Fibroblast of villous mesenchyme (primary cell): ENCODE measurements at regions not wholly inside any gene's neighbourhood (a gene's known extent, or its start where the extent isn't known, plus 50 kb on each side); places are given as distances from the start of the nearest gene placed in this dataset.
"Not testable (repeated sequence)": the region's sequence is repeated elsewhere in the genome, so short reads cannot be mapped to it uniquely, and the experiment has no call there.

Experiments
- DNase-seq: peaks from one replicate; pipeline ENCODE4 v3.0.0-alpha.2; 2010; ENCODE audit warnings: low read depth
- H3K4me3 ChIP-seq: 2 replicates; pipeline ENCODE4 v1.5.1; 2011; ENCODE audit warnings: low read depth, mild to moderate bottlenecking, low read length
- CTCF ChIP-seq: IDR thresholded peaks from 2 replicates; pipeline ENCODE4 v1.5.1; 2012; ENCODE audit warnings: low read depth, mild to moderate bottlenecking, low read length; ENCODE audit not compliant: insufficient read depth

GRCh38 chr5:100401149-100401548, 134.0 kb upstream of the FAM174A start:
- DNase-seq = no peak
- TF ChIP-seq CTCF = no peak
- H3K4me3 ChIP-seq = no peak overlapping the region

- H3K4me3 ChIP-seq, DNase-seq: not testable (repeated sequence)
These were observed 136.4 kb upstream of the FAM174A start for GRCh38 chr5:100398815-100399214.

DNA sequence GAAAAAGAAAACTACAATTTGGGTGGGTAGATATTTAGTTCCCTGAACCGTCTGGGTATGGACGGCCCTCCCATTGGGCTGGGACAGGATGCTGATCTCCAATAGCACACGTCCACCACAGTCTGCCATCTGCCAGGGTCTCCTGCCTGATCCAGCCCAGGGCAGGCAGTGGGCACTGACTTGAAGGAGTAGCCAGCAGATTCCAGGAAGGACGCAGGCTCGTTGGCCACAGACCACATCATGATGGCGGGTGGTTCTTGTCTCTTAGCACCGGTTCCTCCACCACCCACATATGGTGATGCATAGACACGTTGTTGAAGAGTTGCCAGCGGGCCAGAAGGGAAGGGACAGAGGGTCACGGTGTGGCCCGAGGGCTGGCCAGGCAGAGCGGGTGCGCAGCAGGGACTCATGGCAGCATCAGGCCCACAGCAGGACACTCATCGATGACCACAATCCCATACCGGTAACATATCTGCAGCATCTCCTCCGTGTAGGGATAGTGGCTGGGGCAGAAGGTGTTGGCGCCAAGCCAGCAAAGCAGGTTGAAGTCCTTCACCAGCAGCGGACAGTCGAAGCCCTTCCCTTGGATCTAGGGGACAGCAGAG, 155.8 kb upstream of the FAM174A start:
- not testable (repeated sequence) for DNase-seq, H3K4me3 ChIP-seq

- not testable (repeated sequence) for DNase-seq, H3K4me3 ChIP-seq
These were observed 170.3 kb upstream of the FAM174A start for GRCh38 chr5:100364757-100365478.

DNA sequence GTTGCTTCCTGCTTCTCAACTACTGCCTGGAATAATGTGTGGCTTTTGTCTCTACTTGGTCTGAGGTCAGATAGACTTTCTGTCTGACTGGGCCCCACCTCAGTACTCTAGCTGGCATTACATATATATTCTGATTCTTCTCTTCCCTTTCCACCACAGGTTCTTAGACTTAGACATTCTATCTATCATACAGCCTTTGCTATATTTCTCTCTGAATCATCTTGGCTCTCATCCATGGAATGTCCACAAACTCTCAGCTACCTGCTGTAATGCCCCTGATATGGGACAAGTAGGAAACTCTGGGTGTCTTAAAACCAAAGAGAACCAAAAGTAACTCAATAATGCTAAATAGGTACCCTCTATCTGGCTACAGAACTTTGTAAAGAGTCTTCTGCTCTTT, 170.8 kb upstream of the FAM174A start:
- DNase-seq = not testable (repeated sequence)

GRCh38 chr5:100359998-100360397, 175.2 kb upstream of the FAM174A start:
- H3K4me3 ChIP-seq, DNase-seq: not testable (repeated sequence)

More for the DNA sequence above, 170.8 kb upstream of the FAM174A start:
- H3K4me3 ChIP-seq = not testable (repeated sequence)

DNA sequence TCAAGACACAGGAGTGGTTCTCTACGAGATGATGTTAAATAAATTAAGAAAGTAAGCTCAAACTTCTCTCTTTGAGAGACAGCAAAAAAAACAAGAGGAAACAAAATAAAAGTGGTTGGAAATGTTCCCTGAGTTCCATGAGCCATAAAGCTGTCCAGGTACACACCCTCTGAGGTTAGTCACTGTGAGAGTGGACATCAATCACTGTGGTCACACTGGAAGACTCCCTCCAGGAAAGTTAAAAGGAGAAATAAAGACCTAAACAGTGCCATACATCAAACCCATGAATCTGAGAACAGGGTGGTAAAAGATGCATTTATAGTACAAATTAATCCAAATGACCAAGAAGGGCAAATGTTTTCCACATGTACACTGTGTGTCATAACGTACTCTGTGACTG, 188.9 kb upstream of the FAM174A start:
- DNase-seq, H3K4me3 ChIP-seq: not testable (repeated sequence)

DNA sequence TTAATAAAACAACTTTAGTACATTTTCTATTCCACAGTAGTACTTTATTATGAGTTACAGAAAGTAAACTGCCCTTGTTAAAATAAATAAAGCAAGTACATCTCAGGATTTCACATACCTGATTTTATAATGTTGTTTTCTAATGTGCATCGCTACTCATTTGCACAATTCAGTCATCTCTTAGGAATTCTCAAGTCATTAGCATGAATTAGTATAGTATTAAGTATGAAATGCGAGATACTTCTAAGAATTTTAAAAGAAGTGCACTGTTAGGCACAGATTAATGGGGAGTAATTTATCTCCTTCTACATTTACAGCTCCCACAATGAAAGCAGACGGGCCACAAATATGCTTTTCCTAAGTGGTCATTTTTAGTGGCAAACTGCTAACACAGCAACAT, 193.7 kb upstream of the FAM174A start:
- DNase-seq, H3K4me3 ChIP-seq: not testable (repeated sequence)

GRCh38 chr5:100322483-100322882, 212.7 kb upstream of the FAM174A start:
- no peak for TF ChIP-seq CTCF
- H3K4me3 ChIP-seq = no peak overlapping the region
- DNase-seq = no peak

GRCh38 chr5:100319885-100320284, 215.3 kb upstream of the FAM174A start:
- no peak overlapping the region for H3K4me3 ChIP-seq
- DNase-seq = no peak
- TF ChIP-seq CTCF = no peak

GRCh38 chr5:100313657-100314056, 221.5 kb upstream of the FAM174A start:
- no peak overlapping the region for H3K4me3 ChIP-seq
- DNase-seq = no peak
- no peak for TF ChIP-seq CTCF
